ENCODE measurements at regions not wholly inside any gene's neighbourhood (a gene's known extent, or its start where the extent isn't known, plus 50 kb on each side); places are given as distances from the start of the nearest gene placed in this dataset.

GRCh38 chr1:56025942-56026341, 553.4 kb downstream of the PLPP3 start:
- no peak overlapping the region for H3K4me3 ChIP-seq (ENCODE audit: low read depth, low read length)
- no peak for DNase-seq (ENCODE audit: low read depth)
- TF ChIP-seq CTCF (IDR thresholded peaks at IDR 0.05; ENCODE audit: low read depth, low read length, missing control alignments), result no peak

GRCh38 chr1:56024155-56024554, 555.2 kb downstream of the PLPP3 start:
- TF ChIP-seq CTCF (IDR thresholded peaks at IDR 0.05; ENCODE audit: low read depth, low read length, missing control alignments), result no peak
- no peak for DNase-seq (ENCODE audit: low read depth)
- H3K4me3 ChIP-seq (ENCODE audit: low read depth, low read length), result no peak overlapping the region

GRCh38 chr1:56019922-56020321, 559.4 kb downstream of the PLPP3 start:
- H3K4me3 ChIP-seq (ENCODE audit: low read depth, low read length), result no peak overlapping the region
- no peak for DNase-seq (ENCODE audit: low read depth)
- TF ChIP-seq CTCF (IDR thresholded peaks at IDR 0.05; ENCODE audit: low read depth, low read length, missing control alignments), result no peak

- TF ChIP-seq CTCF (IDR thresholded peaks at IDR 0.05; ENCODE audit: low read depth, low read length, missing control alignments), result no peak
- DNase-seq (ENCODE audit: low read depth), result no peak
- no peak overlapping the region for H3K4me3 ChIP-seq (ENCODE audit: low read depth, low read length)
These were observed 559.9 kb downstream of the PLPP3 start for GRCh38 chr1:56019472-56019871.

- DNase-seq (ENCODE audit: low read depth), result no peak
These were observed 562.0 kb downstream of the PLPP3 start for GRCh38 chr1:56017336-56017735.

GRCh38 chr1:56003846-56004245, 575.5 kb downstream of the PLPP3 start:
- no peak for DNase-seq (ENCODE audit: low read depth)
- H3K4me3 ChIP-seq (ENCODE audit: low read depth, low read length), result no peak overlapping the region
- TF ChIP-seq CTCF (IDR thresholded peaks at IDR 0.05; ENCODE audit: low read depth, low read length, missing control alignments), result no peak

More at GRCh38 chr1:56017336-56017735, 562.0 kb downstream of the PLPP3 start:
- H3K4me3 ChIP-seq (ENCODE audit: low read depth, low read length), result no peak overlapping the region
- no peak for TF ChIP-seq CTCF (IDR thresholded peaks at IDR 0.05; ENCODE audit: low read depth, low read length, missing control alignments)

- DNase-seq (ENCODE audit: low read depth), result no peak
- no peak for TF ChIP-seq CTCF (IDR thresholded peaks at IDR 0.05; ENCODE audit: low read depth, low read length, missing control alignments)
- no peak overlapping the region for H3K4me3 ChIP-seq (ENCODE audit: low read depth, low read length)
These were observed 577.1 kb downstream of the PLPP3 start for GRCh38 chr1:56002231-56002630.

Data from GM12864 (cell line).